Common myeloid progenitor, CD34-positive (primary cell): ENCODE measurements at regions not wholly inside any gene's neighbourhood (a gene's known extent, or its start where the extent isn't known, plus 50 kb on each side); places are given as distances from the start of the nearest gene placed in this dataset.

ENCODE experiments used
- CTCF ChIA-PET: fragments of 350-600 bp; sonication (Branson Sonifier 250); formaldehyde crosslinking; loops from one replicate; lab custom pipeline; 2021; ENCODE audit warnings: antibody characterized with exemption; lab: Charles Lee
- POLR2A ChIA-PET: fragments of 350-600 bp; sonication (Branson Sonifier 250); formaldehyde crosslinking; loops from one replicate; lab custom pipeline; 2021; ENCODE audit warnings: antibody characterized with exemption; lab: Charles Lee
- DNase-seq, 3 donors: peaks; one replicate each; pipeline versions ENCODE4 v3.0.0 to v3.0.0-alpha.2; 2013
- H3K27ac ChIP-seq, 2 experiments: 1 replicate in 1 of 2; 2 replicates in 1 of 2; pipeline ENCODE4 v1.7.0; 2013; ENCODE audit warnings: inconsistent platforms in 2 of 2, low read length in 2 of 2, mild to moderate bottlenecking in 2 of 2, low read depth in 1 of 2, moderate library complexity in 1 of 2; ENCODE audit not compliant: severe bottlenecking in 2 of 2, insufficient read depth in 1 of 2, poor library complexity in 1 of 2
- H3K27me3 ChIP-seq, 5 experiments: replicated peaks in 2 of 5; 1 replicate in 3 of 5; 2 replicates in 2 of 5; pipeline versions ENCODE4 v1.6.1 to v1.7.0; 2013; ENCODE audit warnings: low read length in 4 of 5, mild to moderate bottlenecking in 2 of 5, moderate library complexity in 2 of 5, inconsistent platforms in 1 of 5; ENCODE audit not compliant: insufficient read depth in 5 of 5, control insufficient read depth in 4 of 5
- H3K36me3 ChIP-seq, 4 experiments: 1 replicate in 2 of 4; 2 replicates in 2 of 4; pipeline versions ENCODE4 v1.6.1 to v1.7.0; 2013; ENCODE audit warnings: low read length in 3 of 4, control low read depth in 1 of 4, mild to moderate bottlenecking in 1 of 4; ENCODE audit not compliant: control insufficient read depth in 4 of 4, insufficient read depth in 4 of 4
- H3K4me1 ChIP-seq, 4 experiments: 1 replicate in 3 of 4; 2 replicates in 1 of 4; pipeline versions ENCODE4 v1.6.1 to v1.7.1; 2013; ENCODE audit warnings: low read length in 3 of 4, mild to moderate bottlenecking in 3 of 4, control low read depth in 1 of 4, inconsistent platforms in 1 of 4, moderate library complexity in 1 of 4; ENCODE audit not compliant: control insufficient read depth in 4 of 4, insufficient read depth in 4 of 4; ENCODE audit errors: control extremely low read depth in 1 of 4
- H3K4me3 ChIP-seq, 7 experiments: 1 replicate in 4 of 7; 2 replicates in 3 of 7; pipeline versions ENCODE4 v1.5.1 to v1.7.0; 2013; ENCODE audit warnings: mild to moderate bottlenecking in 7 of 7, low read length in 6 of 7, moderate library complexity in 6 of 7, inconsistent platforms in 2 of 7, low read depth in 2 of 7, control low read depth in 1 of 7; ENCODE audit not compliant: insufficient read depth in 4 of 7, control insufficient read depth in 1 of 7; ENCODE audit errors: extremely low read depth in 1 of 7
- H3K9me3 ChIP-seq, 5 experiments: 1 replicate in 4 of 5; 2 replicates in 1 of 5; pipeline versions ENCODE4 v1.6.1 to v1.7.1; 2013; ENCODE audit warnings: low read length in 4 of 5, mild to moderate bottlenecking in 2 of 5, inconsistent platforms in 1 of 5, low read depth in 1 of 5, moderate library complexity in 1 of 5; ENCODE audit not compliant: control insufficient read depth in 4 of 5, insufficient read depth in 2 of 5; ENCODE audit errors: control extremely low read depth in 1 of 5
- WGBS: methylation state at CpG from one replicate; pipeline ENCODE4 v1.1.5; 2013; ENCODE audit not compliant: insufficient coverage; 5-methylcytosine and 5-hydroxymethylcytosine counted together

- H3K4me3 ChIP-seq: no peak overlapping the region
- H3K9me3 ChIP-seq: peaks cover 0 to 8% (median 7%) of the 10 kb centered on the region in 5 experiments
- POLR2A ChIA-PET: no interaction called here
- WGBS: 75% methylated on average over 6 of the region's 7 CpGs
- no peaks in the 10 kb centered on the region for H3K27me3 ChIP-seq
- DNase-seq: no peak
- CTCF ChIA-PET: interaction anchor here (0.7 to 1.1 kb wide), 2 partner anchors 30 to 79 kb away, joined by 3 read pairs; no protein-coding TSS in a partner anchor
- no peaks in the 10 kb centered on the region for H3K36me3 ChIP-seq
- no peak overlapping the region for H3K27ac ChIP-seq
- peaks cover 14 to 51% (median 42%) of the 10 kb centered on the region in 4 experiments for H3K4me1 ChIP-seq
Observed at GRCh38 chr6:45743028-45743615, 272.5 kb downstream of the CLIC5 start.

- DNase-seq: no peak
- CTCF ChIA-PET: interaction anchor here (0.7 to 1.3 kb wide), 5 partner anchors 11 to 80 kb away, joined by 3 to 5 read pairs (median 3); no protein-coding TSS in a partner anchor
- peaks cover 16 to 56% (median 43%) of the 10 kb centered on the region in 4 experiments for H3K4me1 ChIP-seq
- no peaks in the 10 kb centered on the region for H3K27me3 ChIP-seq
- no peaks in the 10 kb centered on the region for H3K36me3 ChIP-seq
- H3K9me3 ChIP-seq: peaks cover 0 to 4% (median 2%) of the 10 kb centered on the region in 5 experiments
- WGBS: 89% methylated on average over 4 of the region's 4 CpGs
- peak overlapping the region; percentile 52 to 73 for H3K27ac ChIP-seq
- peak overlapping the region in 3 of 7 experiments; percentile 20 to 72 (median 56) for H3K4me3 ChIP-seq
- POLR2A ChIA-PET: no interaction called here
Observed at GRCh38 chr6:45742591-45742990, 273.1 kb downstream of the CLIC5 start.

GRCh38 chr6:45741437-45742171 lies 274.1 kb downstream of the CLIC5 start:
- Histone ChIP-seq H3K27ac (peak overlapping the region; percentile 52 to 73), H3K27me3 (no peaks in the 10 kb centered on the region), H3K4me3 (peak overlapping the region in 6 of 7 experiments; percentile 0 to 72 (median 42)), H3K36me3 (no peaks in the 10 kb centered on the region), H3K4me1 (peaks cover 16 to 63% (median 49%) of the 10 kb centered on the region in 4 experiments), H3K9me3 (no peaks in the 10 kb centered on the region)
- peak; percentile 88 to 93 (median 91) for DNase-seq
- ChIA-PET CTCF (interaction anchor here (0.7 to 1.3 kb wide), 5 partner anchors 12 to 1111 kb away, joined by 3 to 5 read pairs (median 3); no protein-coding TSS in a partner anchor), POLR2A (interaction anchor here (1.0 kb wide), 1 partner anchor 31 kb away, joined by 3 read pairs; no protein-coding TSS in a partner anchor)
- WGBS: 0% methylated on average over 7 of the region's 9 CpGs

- Histone ChIP-seq H3K36me3 (no peaks in the 10 kb centered on the region), H3K4me3 (no peak overlapping the region), H3K27me3 (no peaks in the 10 kb centered on the region), H3K27ac (no peak overlapping the region), H3K9me3 (no peaks in the 10 kb centered on the region), H3K4me1 (peaks cover 16 to 56% (median 51%) of the 10 kb centered on the region in 4 experiments)
- WGBS: 90% methylated on average over 2 of the region's 3 CpGs
- CTCF ChIA-PET: no interaction called here
- DNase-seq: no peak
- POLR2A ChIA-PET: no interaction called here
Observed at GRCh38 chr6:45739058-45739457, 276.6 kb downstream of the CLIC5 start.

GRCh38 chr6:45738057-45738455 lies 277.6 kb downstream of the CLIC5 start:
- 93% methylated on average over 3 of the region's 5 CpGs for WGBS
- Histone ChIP-seq H3K4me3 (no peak overlapping the region), H3K4me1 (peaks cover 16 to 50% (median 46%) of the 10 kb centered on the region in 4 experiments), H3K27me3 (no peaks in the 10 kb centered on the region), H3K9me3 (no peaks in the 10 kb centered on the region), H3K27ac (no peak overlapping the region), H3K36me3 (no peaks in the 10 kb centered on the region)
- ChIA-PET POLR2A (no interaction called here), CTCF (no interaction called here)
- DNase-seq: no peak

GRCh38 chr6:45737331-45738056 lies 278.2 kb downstream of the CLIC5 start:
- 34% methylated on average over 7 of the region's 9 CpGs for WGBS
- ChIA-PET CTCF (interaction anchor here (0.7 to 1.9 kb wide), 3 partner anchors 10 to 23 kb away, joined by 3 to 5 read pairs (median 3); no protein-coding TSS in a partner anchor), POLR2A (no interaction called here)
- Histone ChIP-seq H3K9me3 (no peaks in the 10 kb centered on the region), H3K27ac (no peak overlapping the region), H3K4me3 (no peak overlapping the region), H3K4me1 (peaks cover 13 to 47% (median 42%) of the 10 kb centered on the region in 4 experiments), H3K36me3 (no peaks in the 10 kb centered on the region), H3K27me3 (no peaks in the 10 kb centered on the region)
- no peak for DNase-seq
